WI38 (cell line): ENCODE measurements at regions not wholly inside any gene's neighbourhood (a gene's known extent, or its start where the extent isn't known, plus 50 kb on each side); places are given as distances from the start of the nearest gene placed in this dataset.

Source experiments
- H3K4me3 ChIP-seq: 2 replicates; pipeline ENCODE4 v1.5.1; 2011; ENCODE audit warnings: low read depth, mild to moderate bottlenecking, control low read depth, low read length
- CTCF ChIP-seq: IDR thresholded peaks from 2 replicates; pipeline ENCODE4 v1.5.1; 2012; ENCODE audit warnings: low read depth, mild to moderate bottlenecking, control low read depth, low read length

GRCh38 chr7:81333536-81333935 is 414.7 kb upstream of the SEMA3C start:
- TF ChIP-seq CTCF = no peak
- H3K4me3 ChIP-seq = no peak overlapping the region

GRCh38 chr7:81333004-81333403 is 414.2 kb upstream of the SEMA3C start:
- H3K4me3 ChIP-seq = no peak overlapping the region
- TF ChIP-seq CTCF = no peak

GRCh38 chr7:81331061-81332018 is 412.5 kb upstream of the SEMA3C start:
- TF ChIP-seq CTCF = no peak
- no peak overlapping the region for H3K4me3 ChIP-seq

GRCh38 chr7:81330108-81330507 is 411.3 kb upstream of the SEMA3C start:
- TF ChIP-seq CTCF = no peak
- H3K4me3 ChIP-seq = no peak overlapping the region

GRCh38 chr7:81327468-81328266 is 408.8 kb upstream of the SEMA3C start:
- no peak overlapping the region for H3K4me3 ChIP-seq
- TF ChIP-seq CTCF = no peak

GRCh38 chr7:81321949-81322348 is 403.1 kb upstream of the SEMA3C start:
- H3K4me3 ChIP-seq = no peak overlapping the region
- TF ChIP-seq CTCF = no peak

- no peak for TF ChIP-seq CTCF
These were observed 398.9 kb upstream of the SEMA3C start for GRCh38 chr7:81317741-81318140.

More at GRCh38 chr7:81317741-81318140, 398.9 kb upstream of the SEMA3C start:
- H3K4me3 ChIP-seq = no peak overlapping the region
